ENCODE measurements at regions not wholly inside any gene's neighbourhood (a gene's known extent, or its start where the extent isn't known, plus 50 kb on each side); places are given as distances from the start of the nearest gene placed in this dataset.

- TF ChIP-seq CTCF (IDR thresholded peaks at IDR 0.05) (no peak), POLR2A (IDR thresholded peaks at IDR 0.05) (no peak)
Measured at GRCh38 chr5:32908641-32909040, 197.5 kb downstream of the NPR3 start.

Measured in lower leg skin (tissue), 3 donors.